ENCODE measurements at regions not wholly inside any gene's neighbourhood (a gene's known extent, or its start where the extent isn't known, plus 50 kb on each side); places are given as distances from the start of the nearest gene placed in this dataset.

DNA sequence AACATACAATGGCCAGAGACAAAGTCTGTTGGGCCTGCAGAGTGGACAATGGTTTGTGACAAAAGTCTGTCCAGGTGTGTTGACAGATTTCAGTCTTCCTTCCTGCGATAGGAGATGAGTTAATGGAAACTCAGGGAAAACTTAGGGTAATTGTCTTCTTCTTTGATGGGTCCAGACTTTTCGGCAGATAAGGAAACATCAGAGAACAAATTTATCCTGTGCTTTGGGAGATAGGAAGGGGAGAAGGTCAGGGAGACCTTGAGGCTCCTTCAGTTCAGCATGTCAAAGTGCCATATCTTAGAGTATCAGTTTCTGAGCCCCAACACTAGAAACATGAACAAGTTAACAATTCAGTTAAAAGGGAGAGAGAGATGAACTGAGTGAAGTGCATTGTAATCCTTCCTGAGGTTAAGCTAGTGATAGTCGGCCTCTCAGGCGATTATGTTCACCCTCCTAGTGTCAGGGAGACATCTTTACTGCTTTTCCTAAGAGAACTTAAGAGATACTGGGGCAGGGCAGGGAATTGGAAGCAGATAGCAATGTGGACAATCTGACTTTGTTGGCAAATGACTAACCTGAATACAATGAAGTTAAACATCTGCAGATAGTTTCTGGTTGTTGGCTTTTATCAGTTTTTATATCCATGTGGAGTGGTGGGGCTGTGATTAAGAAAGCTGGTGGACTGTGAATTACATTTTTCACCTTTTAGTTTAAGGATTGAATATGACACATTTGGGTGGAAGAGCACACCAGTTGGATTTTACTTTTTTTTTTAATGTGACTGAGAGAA, 248.8 kb upstream of the FN1 start:
- ATAC-seq (no peak), DNase-seq (no peak)
- intact Hi-C loops (cut with micrococcal nuclease), result no loop called here

- intact Hi-C loops (cut with micrococcal nuclease), result no loop called here
- ATAC-seq, result no peak
Measured at GRCh38 chr2:215683295-215683694, 247.4 kb upstream of the FN1 start.

DNA sequence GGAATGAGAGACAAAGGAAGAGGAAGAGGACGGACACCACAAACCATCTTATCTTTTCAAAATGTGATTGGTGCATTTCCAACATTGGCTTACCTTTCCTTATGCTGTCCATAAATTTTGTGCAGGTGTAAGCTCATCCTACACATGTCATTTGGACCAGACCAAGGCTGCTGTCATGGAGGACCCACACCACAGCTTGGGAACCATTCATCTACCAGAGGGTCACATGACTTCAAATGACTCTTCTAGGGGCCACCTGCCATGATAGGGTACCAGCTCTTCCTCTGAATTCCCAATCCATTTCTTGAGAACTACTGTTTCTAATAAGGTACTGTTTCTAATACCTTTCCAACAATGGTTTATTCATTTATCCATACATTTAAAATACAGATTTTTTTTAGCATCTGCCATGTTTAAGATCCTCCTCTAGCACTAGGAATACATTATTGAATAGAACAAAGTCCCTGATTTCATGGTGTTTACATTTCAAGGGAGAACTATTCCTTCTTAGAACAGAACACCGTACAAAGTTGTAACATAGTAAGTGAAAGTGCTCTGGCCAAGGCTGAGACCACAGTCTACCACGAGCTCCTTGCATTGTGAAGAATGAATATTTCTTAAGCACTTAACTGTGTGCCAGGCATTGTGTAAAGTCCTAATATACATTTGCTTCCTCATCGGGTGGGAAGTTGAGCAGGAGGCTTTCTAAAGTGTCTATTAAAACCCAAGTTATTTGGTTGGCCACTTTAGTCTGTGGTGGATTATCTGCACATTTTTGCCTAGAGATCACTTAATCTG, 246.1 kb upstream of the FN1 start:
- intact Hi-C loops (cut with micrococcal nuclease), result no loop called here
- ATAC-seq, result no peak
- DNase-seq, result no peak

More at GRCh38 chr2:215683295-215683694, 247.4 kb upstream of the FN1 start:
- DNase-seq, result no peak

- intact Hi-C loops (cut with micrococcal nuclease), result no loop called here
- no peak for DNase-seq
- ATAC-seq, result peak; percentile 55
Measured at GRCh38 chr2:215680605-215681598, 245.0 kb upstream of the FN1 start.

DNA sequence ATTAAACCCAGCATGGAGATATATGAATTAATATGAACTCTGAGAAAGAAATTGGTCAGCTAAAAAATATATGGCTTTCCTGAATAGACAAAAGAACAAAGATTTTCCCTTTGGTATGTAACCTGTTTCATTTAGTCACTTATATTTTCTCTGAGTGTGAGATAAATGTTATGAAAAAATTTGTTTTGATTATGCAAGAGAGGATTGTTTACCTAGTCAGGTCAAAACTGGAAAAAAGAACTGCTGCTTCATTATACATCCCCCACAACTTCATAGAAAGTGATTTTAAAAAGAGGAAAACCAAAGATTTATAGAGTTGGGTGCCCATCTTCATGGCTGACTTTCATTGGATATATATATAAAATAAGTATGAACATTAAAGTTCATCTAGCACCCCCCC, 242.2 kb upstream of the FN1 start:
- DNase-seq (no peak), ATAC-seq (no peak)
- intact Hi-C loops (cut with micrococcal nuclease), result no loop called here

DNA sequence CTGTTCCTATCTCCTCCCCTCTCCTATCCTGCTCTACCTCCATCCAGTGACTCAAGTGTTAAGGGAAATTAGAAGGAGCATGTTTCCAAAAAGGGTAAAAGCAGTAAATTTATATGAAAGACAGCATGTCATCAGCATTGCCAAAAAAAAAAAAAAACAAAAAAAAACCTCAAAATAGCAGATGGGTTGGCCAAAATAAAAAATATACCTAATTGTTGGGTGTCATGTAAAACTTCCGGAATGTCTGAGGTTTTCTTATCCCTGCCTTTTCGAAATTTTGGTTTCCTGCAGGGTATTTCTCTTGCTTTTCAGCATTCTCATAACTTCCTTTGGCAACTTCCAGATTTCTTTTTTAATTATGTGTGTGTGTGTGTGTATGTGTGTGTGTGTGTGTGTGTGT, 241.6 kb upstream of the FN1 start:
- no peak for DNase-seq
- ATAC-seq, result no peak
- intact Hi-C loops (cut with micrococcal nuclease), result no loop called here

GRCh38 chr2:215672406-215672805, 236.5 kb upstream of the FN1 start:
- intact Hi-C loops (cut with micrococcal nuclease), result no loop called here
- ATAC-seq, result no peak

GRCh38 chr2:215671691-215672090, 235.8 kb upstream of the FN1 start:
- intact Hi-C loops (cut with micrococcal nuclease), result no loop called here
- no peak for DNase-seq
- no peak for ATAC-seq

More at GRCh38 chr2:215672406-215672805, 236.5 kb upstream of the FN1 start:
- no peak for DNase-seq

- intact Hi-C loops (cut with micrococcal nuclease), result no loop called here
- ATAC-seq (no peak), DNase-seq (no peak)
Measured at GRCh38 chr2:215671244-215671643, 235.4 kb upstream of the FN1 start.

GRCh38 chr2:215670396-215670795, 234.5 kb upstream of the FN1 start:
- ATAC-seq, result no peak
- no peak for DNase-seq
- intact Hi-C loops (cut with micrococcal nuclease), result no loop called here

DNA sequence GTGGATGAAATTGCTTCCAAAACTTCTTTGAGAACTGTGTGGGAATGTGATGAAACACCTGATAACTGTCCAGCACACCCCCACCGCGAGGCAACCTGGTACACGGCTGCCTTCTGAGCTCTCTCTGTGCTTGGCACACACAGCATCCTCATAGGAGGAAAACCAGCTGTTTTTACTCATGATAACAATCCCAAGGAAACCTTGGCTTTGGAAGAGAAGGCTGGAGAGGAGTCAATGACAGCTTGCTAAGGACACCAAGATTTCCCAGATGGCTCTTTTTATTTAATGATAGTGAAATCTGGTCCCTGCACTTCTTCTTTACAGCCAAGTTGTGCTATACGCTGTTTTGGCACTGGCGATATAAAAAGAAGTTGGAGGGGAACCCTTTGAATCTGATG, 232.5 kb upstream of the FN1 start:
- intact Hi-C loops (cut with micrococcal nuclease), result no loop called here
- peak; percentile 83 for ATAC-seq
- DNase-seq, result peak; percentile 45

- DNase-seq, result no peak
- ATAC-seq, result peak; percentile 71
- intact Hi-C loops (cut with micrococcal nuclease), result no loop called here
Measured at GRCh38 chr2:215667585-215668377, 231.9 kb upstream of the FN1 start.

DNA sequence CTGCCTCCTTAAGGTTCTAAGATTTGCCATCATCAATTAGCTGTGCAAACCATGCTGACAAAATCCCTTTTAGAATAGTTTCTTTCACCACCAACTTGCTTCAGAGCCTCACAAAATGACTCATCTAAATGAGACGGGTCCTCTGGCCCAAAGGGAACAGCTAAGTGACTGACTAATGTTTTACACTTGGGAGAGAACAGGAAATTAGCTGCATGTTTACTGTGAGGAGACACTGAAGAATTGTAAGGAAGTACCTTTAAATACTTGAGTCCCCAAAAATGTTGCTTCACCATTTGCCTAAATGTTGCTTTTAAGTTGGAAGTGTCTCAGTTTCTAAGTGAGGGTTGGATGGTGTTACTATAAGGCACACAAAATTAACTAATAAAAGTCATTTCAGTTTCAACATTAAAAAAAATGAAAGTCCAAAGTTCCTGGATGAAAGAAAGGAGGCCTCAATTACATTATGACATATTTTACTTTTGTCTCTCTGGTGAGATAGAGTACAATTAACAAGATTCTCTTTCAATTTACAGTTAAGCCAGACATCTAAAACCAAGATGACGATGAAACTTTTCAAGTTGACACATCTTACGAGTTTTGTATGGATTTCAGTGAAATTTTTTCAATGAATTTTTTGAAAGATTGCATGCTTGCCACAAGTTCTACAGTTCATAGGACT, 229.1 kb upstream of the FN1 start:
- no peak for DNase-seq
- intact Hi-C loops (cut with micrococcal nuclease), result no loop called here
- ATAC-seq, result peak; percentile 51

GRCh38 chr2:215662715-215663114, 226.8 kb upstream of the FN1 start:
- DNase-seq, result no peak
- intact Hi-C loops (cut with micrococcal nuclease), result no loop called here
- no peak for ATAC-seq

DNA sequence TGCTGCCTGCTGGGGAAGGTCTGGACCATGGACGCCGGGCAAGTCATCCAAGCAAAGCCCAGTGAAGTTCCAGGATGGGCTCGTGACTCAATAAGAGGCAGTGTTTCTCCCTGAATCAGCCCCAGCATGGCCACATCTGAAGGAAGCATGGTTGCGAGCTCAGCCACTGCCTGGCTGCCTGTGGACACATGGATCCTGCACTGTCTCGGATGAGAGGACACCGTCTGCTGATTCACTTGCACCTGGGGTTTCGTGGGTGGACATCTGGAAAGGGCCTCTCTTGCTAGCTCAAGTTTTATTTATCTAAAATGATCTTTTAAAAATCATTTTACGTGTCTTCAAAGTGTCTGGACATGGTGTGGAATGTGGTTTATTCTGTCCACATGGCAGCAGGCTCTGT, 224.8 kb upstream of the FN1 start:
- ATAC-seq, result no peak
- intact Hi-C loops (cut with micrococcal nuclease), result no loop called here
- DNase-seq, result no peak

DNA sequence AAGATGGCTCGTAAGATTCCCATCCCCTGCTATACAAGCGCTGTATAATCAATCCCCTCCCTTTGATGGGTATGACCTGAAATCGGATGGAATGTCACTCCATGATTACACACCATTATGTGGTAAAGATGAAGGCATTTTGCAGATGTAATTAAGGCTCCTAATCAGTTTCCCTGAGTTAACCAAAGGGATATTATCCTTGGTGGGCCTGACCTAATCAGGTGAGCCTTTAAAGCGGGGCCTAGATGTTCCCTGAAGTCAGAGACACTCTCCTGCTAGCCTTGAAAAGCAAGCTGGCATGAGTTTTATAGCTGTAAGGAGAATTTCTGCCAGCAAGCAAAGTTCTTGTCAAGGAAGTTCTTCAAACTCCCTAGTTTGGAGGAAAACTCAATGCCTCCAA, 223.8 kb upstream of the FN1 start:
- intact Hi-C loops (cut with micrococcal nuclease), result no loop called here
- no peak for DNase-seq
- no peak for ATAC-seq

- no peak for DNase-seq
- ATAC-seq, result peak; percentile 71
- intact Hi-C loops (cut with micrococcal nuclease), result no loop called here
Measured at GRCh38 chr2:215658635-215659305, 222.9 kb upstream of the FN1 start.

- intact Hi-C loops (cut with micrococcal nuclease), result no loop called here
- no peak for DNase-seq
- no peak for ATAC-seq
Measured at GRCh38 chr2:215657844-215658243, 222.0 kb upstream of the FN1 start.
